ENCODE measurements at regions not wholly inside any gene's neighbourhood (a gene's known extent, or its start where the extent isn't known, plus 50 kb on each side); places are given as distances from the start of the nearest gene placed in this dataset.

DNA sequence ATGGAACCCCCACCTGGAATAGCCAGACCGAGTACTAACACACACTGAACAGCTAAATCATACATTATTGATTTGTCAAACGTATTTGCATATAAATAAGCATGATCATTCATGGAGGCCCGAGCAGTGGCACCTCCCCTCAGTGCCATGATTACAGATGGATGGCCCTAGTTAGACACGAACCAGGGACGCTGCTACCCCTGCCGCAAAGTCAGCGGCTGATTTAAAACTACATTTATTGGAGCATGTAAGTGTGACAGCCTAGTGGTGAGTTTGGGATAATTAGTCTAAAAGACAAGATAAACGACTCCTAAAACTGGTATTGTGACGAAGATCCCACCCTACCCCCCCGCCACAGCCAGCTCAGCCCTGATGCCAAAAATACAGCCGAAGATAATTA, 159.1 kb upstream of the MAFB start:
- Histone ChIP-seq H3K36me3 (no peaks in the 10 kb centered on the region), H3K9me3 (ENCODE audit: severe bottlenecking) (no peaks in the 10 kb centered on the region), H3K4me3 (ENCODE audit: low read depth, low read length) (no peak overlapping the region), H3K27me3 (ENCODE audit: insufficient read depth, low read depth, severe bottlenecking) (peaks cover 62% of the 10 kb centered on the region), H3K27ac (no peak overlapping the region)
- TF ChIP-seq, protein P1, sequence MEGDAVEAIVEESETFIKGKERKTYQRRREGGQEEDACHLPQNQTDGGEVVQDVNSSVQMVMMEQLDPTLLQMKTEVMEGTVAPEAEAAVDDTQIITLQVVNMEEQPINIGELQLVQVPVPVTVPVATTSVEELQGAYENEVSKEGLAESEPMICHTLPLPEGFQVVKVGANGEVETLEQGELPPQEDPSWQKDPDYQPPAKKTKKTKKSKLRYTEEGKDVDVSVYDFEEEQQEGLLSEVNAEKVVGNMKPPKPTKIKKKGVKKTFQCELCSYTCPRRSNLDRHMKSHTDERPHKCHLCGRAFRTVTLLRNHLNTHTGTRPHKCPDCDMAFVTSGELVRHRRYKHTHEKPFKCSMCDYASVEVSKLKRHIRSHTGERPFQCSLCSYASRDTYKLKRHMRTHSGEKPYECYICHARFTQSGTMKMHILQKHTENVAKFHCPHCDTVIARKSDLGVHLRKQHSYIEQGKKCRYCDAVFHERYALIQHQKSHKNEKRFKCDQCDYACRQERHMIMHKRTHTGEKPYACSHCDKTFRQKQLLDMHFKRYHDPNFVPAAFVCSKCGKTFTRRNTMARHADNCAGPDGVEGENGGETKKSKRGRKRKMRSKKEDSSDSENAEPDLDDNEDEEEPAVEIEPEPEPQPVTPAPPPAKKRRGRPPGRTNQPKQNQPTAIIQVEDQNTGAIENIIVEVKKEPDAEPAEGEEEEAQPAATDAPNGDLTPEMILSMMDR (IDR thresholded peaks at IDR 0.05; ENCODE audit: low read depth, low read length): no peak
- no peak for DNase-seq

DNA sequence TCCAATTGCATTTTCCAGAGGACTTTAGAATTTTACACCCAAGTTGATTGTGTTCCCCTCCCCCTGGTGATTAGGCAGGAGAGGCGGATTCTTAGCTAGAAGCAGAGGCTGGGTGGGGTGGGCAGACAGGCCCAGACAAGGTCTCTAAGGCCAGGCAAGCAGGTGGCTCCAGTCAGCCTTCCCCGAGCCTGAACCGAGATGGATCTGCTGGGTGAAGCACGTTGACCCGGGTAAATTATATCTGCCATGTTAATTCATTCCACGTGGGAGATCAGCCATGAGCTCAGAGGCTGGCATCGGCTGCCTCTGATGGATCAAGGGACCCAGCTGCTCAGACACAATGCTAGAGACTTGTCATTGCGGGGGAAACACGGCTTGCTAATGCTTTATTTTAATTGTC, 159.5 kb upstream of the MAFB start:
- no peak overlapping the region for H3K27ac ChIP-seq
- H3K4me3 ChIP-seq (ENCODE audit: low read depth, low read length): no peak overlapping the region
- H3K27me3 ChIP-seq (ENCODE audit: insufficient read depth, low read depth, severe bottlenecking): peaks cover 62% of the 10 kb centered on the region
- DNase-seq: no peak
- no peaks in the 10 kb centered on the region for H3K9me3 ChIP-seq (ENCODE audit: severe bottlenecking)
- H3K36me3 ChIP-seq: no peaks in the 10 kb centered on the region
- TF ChIP-seq, protein P1 (IDR thresholded peaks at IDR 0.05; ENCODE audit: low read depth, low read length): no peak

DNA sequence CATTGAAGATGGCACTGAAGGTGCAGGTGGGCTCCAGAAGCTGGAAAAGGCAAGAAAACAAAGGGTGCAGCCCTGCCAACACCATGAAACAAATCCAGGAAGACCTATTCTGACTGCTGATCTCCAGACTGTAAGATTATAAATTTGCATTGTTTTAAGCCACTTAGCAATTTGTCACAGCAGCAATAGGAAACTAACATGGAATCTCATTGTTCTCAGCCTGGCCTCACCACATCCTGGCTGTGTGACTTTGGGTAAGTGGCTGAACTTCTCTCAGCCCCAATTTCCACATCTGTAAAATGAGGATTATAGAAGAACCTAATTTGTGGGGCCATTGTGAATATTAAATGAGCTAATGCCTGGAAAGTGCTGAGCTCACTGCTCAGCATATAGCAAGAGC, 160.4 kb upstream of the MAFB start:
- no peaks in the 10 kb centered on the region for H3K9me3 ChIP-seq (ENCODE audit: severe bottlenecking)
- no peak for DNase-seq
- H3K27me3 ChIP-seq (ENCODE audit: insufficient read depth, low read depth, severe bottlenecking): peaks cover 64% of the 10 kb centered on the region
- no peaks in the 10 kb centered on the region for H3K36me3 ChIP-seq
- H3K4me3 ChIP-seq (ENCODE audit: low read depth, low read length): no peak overlapping the region
- TF ChIP-seq, protein P1 (IDR thresholded peaks at IDR 0.05; ENCODE audit: low read depth, low read length): no peak
- H3K27ac ChIP-seq: no peak overlapping the region

DNA sequence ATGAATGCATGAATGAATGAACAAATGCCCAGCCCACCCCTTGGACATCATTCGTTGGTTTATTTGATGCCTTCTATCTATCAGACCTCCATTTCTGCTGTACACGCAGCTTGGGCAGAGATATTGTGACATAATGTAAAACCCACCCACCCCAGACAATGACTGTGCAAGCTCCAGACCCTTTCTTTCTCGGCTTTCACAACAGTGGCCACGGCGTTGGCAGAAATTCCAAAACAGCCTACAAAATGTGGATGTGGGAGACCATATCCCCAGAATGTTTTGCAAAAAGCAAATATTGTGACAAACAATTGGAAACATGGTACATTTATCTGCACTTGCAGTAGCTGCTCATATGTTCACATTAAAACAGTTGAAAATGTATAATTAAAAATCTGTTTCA, 162.0 kb upstream of the MAFB start:
- Histone ChIP-seq H3K9me3 (ENCODE audit: severe bottlenecking) (no peaks in the 10 kb centered on the region), H3K36me3 (no peaks in the 10 kb centered on the region), H3K27me3 (ENCODE audit: insufficient read depth, low read depth, severe bottlenecking) (peaks cover 64% of the 10 kb centered on the region), H3K27ac (no peak overlapping the region), H3K4me3 (ENCODE audit: low read depth, low read length) (no peak overlapping the region)
- TF ChIP-seq, protein P1 (IDR thresholded peaks at IDR 0.05; ENCODE audit: low read depth, low read length): no peak
- no peak for DNase-seq

GRCh38 chr20:40855269-40855668, 166.2 kb upstream of the MAFB start:
- H3K4me3 ChIP-seq (ENCODE audit: low read depth, low read length): no peak overlapping the region
- H3K27ac ChIP-seq: no peak overlapping the region
- H3K27me3 ChIP-seq (ENCODE audit: insufficient read depth, low read depth, severe bottlenecking): peaks cover 77% of the 10 kb centered on the region
- no peaks in the 10 kb centered on the region for H3K36me3 ChIP-seq
- DNase-seq: no peak
- TF ChIP-seq, protein P1 (IDR thresholded peaks at IDR 0.05; ENCODE audit: low read depth, low read length): no peak
- no peaks in the 10 kb centered on the region for H3K9me3 ChIP-seq (ENCODE audit: severe bottlenecking)

DNA sequence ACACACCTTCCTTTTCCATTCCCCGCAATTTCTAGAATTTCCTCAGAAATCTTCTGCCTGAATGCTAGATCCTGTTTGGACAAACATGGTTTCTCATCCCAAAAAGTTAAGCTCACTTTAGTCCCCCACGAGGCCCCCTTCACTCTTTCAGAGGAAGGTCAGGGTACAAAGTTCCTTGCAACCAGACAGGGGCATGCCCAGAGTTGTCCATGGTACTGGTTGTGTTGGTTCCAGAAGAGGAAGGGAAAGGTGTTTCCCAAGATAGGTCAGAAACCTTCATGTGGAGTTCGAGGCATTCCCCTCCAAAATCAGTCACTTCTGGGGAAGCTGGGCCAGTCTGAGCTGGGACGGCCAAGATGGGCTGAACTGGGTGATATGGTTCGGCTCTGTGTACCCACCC, 167.6 kb upstream of the MAFB start:
- Histone ChIP-seq H3K36me3 (no peaks in the 10 kb centered on the region), H3K4me3 (ENCODE audit: low read depth, low read length) (no peak overlapping the region), H3K27ac (no peak overlapping the region), H3K9me3 (ENCODE audit: severe bottlenecking) (no peaks in the 10 kb centered on the region), H3K27me3 (ENCODE audit: insufficient read depth, low read depth, severe bottlenecking) (peaks cover 82% of the 10 kb centered on the region)
- no peak for DNase-seq
- TF ChIP-seq, protein P1 (IDR thresholded peaks at IDR 0.05; ENCODE audit: low read depth, low read length): no peak

Measured in WERI-Rb-1 (cell line).